ENCODE measurements at regions not wholly inside any gene's neighbourhood (a gene's known extent, or its start where the extent isn't known, plus 50 kb on each side); places are given as distances from the start of the nearest gene placed in this dataset.

- peak; percentile 73 for DNase-seq (ENCODE audit: low spot score)
- peak; percentile 76 for ATAC-seq
- ChIA-PET POLR2A (no interaction called here), CTCF (interaction anchor here (0.5 to 3.2 kb wide), 13 partner anchors 13 to 193 kb away, joined by 3 to 20 read pairs (median 6); partner anchors contain the start of gene FOXD2)
- H3K4me1 Mint-ChIP-seq: peaks cover 33% of the 10 kb centered on the region
- peak overlapping the region; percentile 78 for H3K4me3 Mint-ChIP-seq
- peaks cover 6% of the 10 kb centered on the region for H3K36me3 Mint-ChIP-seq
- peaks cover 14% of the 10 kb centered on the region for H3K9me3 Mint-ChIP-seq
- peak overlapping the region; percentile 80; the same call in 1 of the 2 replicates for H3K27ac Mint-ChIP-seq
- H3K27me3 Mint-ChIP-seq (ENCODE audit: low read depth): peaks cover 34% of the 10 kb centered on the region
- TF ChIP-seq ZNF121 (CRISPR knock-in tag; IDR thresholded peaks at IDR 0.05): no peak
- no peak for TF ChIP-seq NFYB (CRISPR knock-in tag; conservative IDR thresholded peaks at IDR 0.05; ENCODE audit: low read depth)
- TF ChIP-seq STAT6 (CRISPR knock-in tag; conservative IDR thresholded peaks at IDR 0.05; ENCODE audit: low read depth): no peak
- no peak for TF ChIP-seq ZNF423 (CRISPR knock-in tag; IDR thresholded peaks at IDR 0.05)
- 0 out of 2 replicates have a peak, but pooled peaks have one; percentile 45 for TF ChIP-seq SP1 (CRISPR knock-in tag; conservative IDR thresholded peaks at IDR 0.05)
- peak; percentile 99 for TF ChIP-seq ZNF263 (CRISPR knock-in tag; IDR thresholded peaks at IDR 0.05; ENCODE audit: low read depth)
- TF ChIP-seq ATF6 (CRISPR knock-in tag; IDR thresholded peaks at IDR 0.05): no peak
- TF ChIP-seq ETV6 (CRISPR knock-in tag; IDR thresholded peaks at IDR 0.05): peak; percentile 59; the same call in 1 of the 2 replicates
- peak; percentile 78; the same call in 1 of the 2 replicates for TF ChIP-seq ELF4 (CRISPR knock-in tag; IDR thresholded peaks at IDR 0.05; ENCODE audit: low read depth)
- TF ChIP-seq ZSCAN18 (CRISPR knock-in tag; IDR thresholded peaks at IDR 0.05): no peak
- TF ChIP-seq JAZF1 (CRISPR knock-in tag; IDR thresholded peaks at IDR 0.05): no peak
- TF ChIP-seq ZNF281 (CRISPR knock-in tag; IDR thresholded peaks at IDR 0.05): no peak
- TF ChIP-seq CREM (CRISPR knock-in tag; IDR thresholded peaks at IDR 0.05): no peak
- TF ChIP-seq PREB (CRISPR knock-in tag; IDR thresholded peaks at IDR 0.05; ENCODE audit: borderline replicate concordance): no peak
- no peak for TF ChIP-seq GRHL2 (CRISPR knock-in tag; IDR thresholded peaks at IDR 0.05; ENCODE audit: insufficient replicate concordance, severe bottlenecking)
- TF ChIP-seq MYBL2 (CRISPR knock-in tag; IDR thresholded peaks at IDR 0.05): no peak
- TF ChIP-seq TP53 (CRISPR knock-in tag; IDR thresholded peaks at IDR 0.05): no peak
- TF ChIP-seq ATF1 (CRISPR knock-in tag; IDR thresholded peaks at IDR 0.05): no peak
- no peak for TF ChIP-seq ZNF512 (CRISPR knock-in tag; IDR thresholded peaks at IDR 0.05; ENCODE audit: borderline replicate concordance)
- no peak for TF ChIP-seq EMX1 (CRISPR knock-in tag; IDR thresholded peaks at IDR 0.05)
- TF ChIP-seq ZNF317 (CRISPR knock-in tag; IDR thresholded peaks at IDR 0.05; ENCODE audit: borderline replicate concordance, low read depth): no peak
- TF ChIP-seq MAX (CRISPR knock-in tag; IDR thresholded peaks at IDR 0.05): peak; percentile 50; the same call in 1 of the 2 replicates
- no peak for TF ChIP-seq GABPB1 (CRISPR knock-in tag; IDR thresholded peaks at IDR 0.05)
Observed at GRCh38 chr1:47532921-47533792, 95.3 kb downstream of the FOXD2 start.

All from WTC11 (cell line).